Tibial nerve (tissue), 4 donors: ENCODE measurements at regions not wholly inside any gene's neighbourhood (a gene's known extent, or its start where the extent isn't known, plus 50 kb on each side); places are given as distances from the start of the nearest gene placed in this dataset.

Experiments used
- CTCF ChIP-seq, 5 experiments: fragments of 200-600 bp in 3 of 5; fragments of 450-650 bp in 2 of 5; sonication (generic) in 3 of 5; IDR thresholded peaks; one replicate each; pipeline ENCODE4 v1.5.1; 2016 to 2019; ENCODE audit warnings: antibody characterized with exemption in 5 of 5, mild to moderate bottlenecking in 3 of 5, moderate library complexity in 2 of 5
- EP300 ChIP-seq, 2 donors: sonication (generic); formaldehyde crosslinking; IDR thresholded peaks; one replicate each; pipeline ENCODE4 v1.6.1; 2017; ENCODE audit warnings: antibody characterized with exemption in 2 of 2, mild to moderate bottlenecking in 1 of 2
- POLR2A ChIP-seq, 2 donors: fragments of 450-650 bp; IDR thresholded peaks; one replicate each; pipeline ENCODE4 v1.6.1; 2017; ENCODE audit warnings: antibody characterized with exemption in 2 of 2, mild to moderate bottlenecking in 2 of 2, moderate library complexity in 2 of 2

GRCh38 chr2:18363348-18363747 lies 197.1 kb downstream of the RDH14 start:
- TF ChIP-seq CTCF (IDR thresholded peaks at IDR 0.05) (no peak), EP300 (IDR thresholded peaks at IDR 0.05) (no peak), POLR2A (IDR thresholded peaks at IDR 0.05) (no peak)
